NK-92 treated with Interleukin-12 subunit alpha and Interleukin-12 subunit beta, amount 100 ng/mL, for 24 hours (cell line): ENCODE measurements at regions not wholly inside any gene's neighbourhood (a gene's known extent, or its start where the extent isn't known, plus 50 kb on each side); places are given as distances from the start of the nearest gene placed in this dataset.
"Not testable (repeated sequence)": the region's sequence is repeated elsewhere in the genome, so short reads cannot be mapped to it uniquely, and the experiment has no call there.

Experiments used
- DNase-seq: peaks from one replicate; lab custom pipeline; 2025; lab: John Stamatoyannopoulos, UW

DNA sequence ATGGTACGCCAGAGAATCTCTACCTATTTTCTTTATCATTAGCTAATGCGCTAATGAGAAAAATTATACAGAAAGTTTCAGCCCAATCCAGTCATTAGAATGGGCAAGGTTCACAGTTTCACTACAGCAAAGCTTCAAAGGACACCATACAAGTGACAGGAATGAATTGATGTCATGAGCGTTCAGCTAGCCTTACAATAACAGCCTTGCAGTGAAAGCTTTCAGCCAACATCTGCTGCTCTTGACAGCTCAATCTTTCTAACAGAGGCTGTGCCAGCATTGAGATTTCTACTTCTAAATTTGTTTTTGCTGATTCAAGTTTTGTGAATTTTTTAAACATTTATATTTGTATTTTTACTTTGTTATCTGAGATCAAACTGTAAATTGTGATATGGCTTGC lies 302.4 kb upstream of the FAM174A start:
- no peak for DNase-seq

DNA sequence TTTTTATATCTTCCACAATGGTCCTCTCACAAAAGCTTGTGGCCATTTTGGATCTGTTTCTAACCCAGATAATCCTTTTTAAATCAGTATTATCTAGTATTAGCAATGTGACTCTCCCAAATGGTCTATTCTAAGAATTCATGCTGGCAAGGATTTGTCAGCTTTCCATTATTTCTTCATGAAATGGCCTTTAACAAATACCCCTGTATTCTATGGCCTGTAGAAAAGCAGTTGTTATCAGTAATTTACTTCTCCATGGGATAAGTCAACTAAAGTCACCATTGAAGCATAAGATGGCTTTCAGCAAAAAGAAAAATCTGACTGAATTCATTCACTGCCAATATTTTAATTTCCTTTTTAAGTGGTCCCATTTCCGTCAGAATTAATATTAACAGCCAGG lies 346.4 kb upstream of the FAM174A start:
- no peak for DNase-seq

DNA sequence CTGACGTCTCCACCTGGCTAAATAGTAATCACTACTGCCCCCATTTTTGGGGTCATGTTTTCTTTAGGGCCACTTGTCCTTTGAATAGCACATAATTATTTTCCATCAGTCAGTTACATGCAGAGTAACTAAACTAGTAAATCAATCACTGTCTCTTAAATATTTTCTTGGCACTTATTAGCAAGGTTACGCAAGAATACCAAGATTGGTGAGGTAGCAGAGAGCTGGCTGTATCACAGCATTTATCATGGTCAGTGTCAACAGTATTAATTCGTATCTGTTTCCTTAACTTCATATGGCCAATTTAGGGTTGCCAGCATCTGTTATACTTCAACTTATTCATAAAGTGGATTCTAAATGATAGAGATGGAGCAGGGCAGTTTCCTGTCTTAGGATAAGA lies 346.8 kb upstream of the FAM174A start:
- no peak for DNase-seq

DNA sequence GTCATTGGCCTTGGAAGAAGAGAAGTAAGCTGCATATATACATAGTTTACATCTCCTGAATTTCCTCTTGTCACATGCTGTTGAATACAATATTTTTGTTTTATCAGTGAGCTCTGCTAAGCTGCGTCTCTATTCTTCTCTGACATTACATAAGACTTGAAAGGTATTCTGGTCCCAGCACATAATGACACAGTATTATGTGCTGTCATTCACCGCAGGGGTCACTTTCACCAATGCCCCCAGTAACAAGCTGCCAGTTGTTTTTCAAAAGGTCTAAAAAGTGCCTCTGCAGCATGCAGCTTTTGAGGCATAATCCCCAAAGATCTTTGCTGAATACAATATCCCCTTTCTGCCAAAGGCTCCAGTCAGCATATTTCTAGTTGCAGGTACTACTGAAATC lies 349.0 kb upstream of the FAM174A start:
- no peak for DNase-seq

DNA sequence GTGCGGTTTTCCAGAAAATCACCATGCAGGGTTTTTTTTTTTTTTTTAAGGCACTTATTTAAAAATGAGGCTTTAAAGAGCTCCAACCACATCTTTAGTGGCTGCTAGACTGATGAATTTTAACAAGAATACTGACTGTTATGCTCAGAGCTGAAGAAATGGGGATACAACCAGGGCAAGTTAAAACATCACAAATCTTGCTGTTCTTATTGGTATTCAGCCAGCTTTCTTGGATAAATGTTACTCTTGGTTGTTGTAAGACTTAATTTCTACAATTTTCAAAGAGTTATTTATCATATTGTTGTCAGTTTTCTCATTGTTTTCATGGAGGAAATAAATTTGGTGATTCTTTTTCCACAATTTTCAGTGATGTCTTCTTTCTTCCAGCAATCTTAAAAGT lies 352.8 kb upstream of the FAM174A start:
- DNase-seq, result no peak

DNA sequence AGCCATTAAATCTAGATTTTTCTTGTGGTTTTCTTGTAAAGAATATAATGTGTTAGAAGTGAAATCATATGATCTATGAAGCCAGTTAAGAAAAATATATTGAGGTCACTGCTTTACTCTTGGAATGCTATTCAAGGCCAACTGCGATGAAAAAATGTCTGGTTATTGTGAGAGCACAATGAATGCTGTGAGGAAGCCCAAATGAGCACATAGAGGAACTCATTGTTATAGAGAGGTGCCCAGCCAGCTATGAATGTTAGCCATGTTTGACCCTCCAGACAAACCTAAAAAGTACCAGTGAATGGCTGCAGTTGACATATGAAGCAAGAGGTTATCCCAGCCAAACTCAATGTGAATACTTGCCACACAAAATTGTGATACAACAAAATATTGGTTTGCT lies 359.8 kb upstream of the FAM174A start:
- no peak for DNase-seq

DNA sequence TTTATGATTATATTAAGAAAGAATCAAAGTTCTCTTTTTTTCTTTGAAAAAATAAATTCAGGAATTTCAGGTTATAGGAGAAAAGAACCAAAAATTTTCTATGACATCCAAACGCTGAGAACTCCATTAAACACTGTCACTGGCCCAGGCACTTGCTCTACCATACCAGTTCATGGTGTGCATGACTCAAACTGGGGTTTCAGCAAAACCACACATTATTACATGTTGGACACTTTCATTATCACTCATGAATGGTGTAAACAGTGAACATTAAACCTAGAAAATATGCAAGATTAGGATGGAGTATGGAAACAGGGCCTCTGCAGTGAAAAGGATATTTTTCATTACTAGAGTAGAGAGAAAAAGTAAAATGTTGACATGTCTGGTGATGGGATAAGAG lies 369.9 kb upstream of the FAM174A start:
- no peak for DNase-seq

DNA sequence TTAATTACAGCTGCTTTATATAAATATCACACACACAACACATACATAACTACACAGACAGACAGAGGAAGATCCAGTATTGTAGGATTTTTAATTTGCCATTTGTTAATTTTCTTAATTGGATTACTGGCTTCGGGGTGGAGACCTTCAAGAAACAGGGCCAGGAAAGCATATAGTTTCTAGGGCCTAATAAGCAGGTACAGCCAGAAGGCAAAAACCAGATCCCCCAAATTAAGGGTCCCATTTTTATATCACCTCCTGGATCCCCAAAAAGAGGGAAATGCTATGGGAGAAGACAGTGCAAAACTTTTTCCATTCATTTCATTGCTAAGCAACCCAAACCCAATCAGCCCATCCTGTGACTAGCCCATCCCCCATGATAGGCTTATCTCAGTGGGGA lies 373.3 kb upstream of the FAM174A start:
- DNase-seq, result no peak

DNA sequence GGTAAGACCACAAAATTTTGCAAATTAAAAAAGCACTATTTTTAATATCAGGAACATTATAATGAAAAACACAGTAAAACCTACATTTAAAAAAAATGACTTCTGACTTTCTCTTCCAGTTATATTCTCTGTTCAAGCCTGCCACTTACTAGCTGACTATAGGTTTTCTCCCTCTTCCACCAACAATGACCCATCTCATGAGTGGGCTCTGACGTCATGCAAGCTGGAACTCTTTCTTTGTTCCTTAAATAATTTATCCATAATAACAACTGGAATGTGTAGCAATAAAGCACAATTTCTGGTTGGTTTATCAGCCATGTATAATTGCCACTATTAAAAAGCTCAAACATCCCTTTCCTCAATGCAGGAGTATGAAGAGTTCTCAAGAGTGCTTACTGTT lies 378.1 kb upstream of the FAM174A start:
- no peak for DNase-seq

DNA sequence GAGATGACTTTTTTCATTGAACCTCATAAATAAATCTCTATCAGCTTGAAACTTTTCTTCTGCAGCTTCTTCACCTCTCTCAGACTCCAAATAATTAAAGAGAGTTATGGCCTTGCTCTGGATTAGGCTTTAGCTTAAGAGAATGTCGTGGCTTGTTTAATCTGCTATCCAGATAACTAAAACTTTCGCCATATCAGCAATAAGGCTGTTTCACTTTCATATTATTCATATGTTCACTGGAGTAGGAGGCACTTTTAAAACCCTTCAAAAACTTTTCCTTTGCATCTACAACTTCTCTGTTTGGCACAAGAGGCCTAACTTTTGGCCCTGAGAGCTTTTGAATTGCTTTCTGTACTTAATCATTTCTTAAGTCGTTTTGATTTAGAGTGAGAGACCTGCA lies 386.9 kb upstream of the FAM174A start:
- no peak for DNase-seq

DNA sequence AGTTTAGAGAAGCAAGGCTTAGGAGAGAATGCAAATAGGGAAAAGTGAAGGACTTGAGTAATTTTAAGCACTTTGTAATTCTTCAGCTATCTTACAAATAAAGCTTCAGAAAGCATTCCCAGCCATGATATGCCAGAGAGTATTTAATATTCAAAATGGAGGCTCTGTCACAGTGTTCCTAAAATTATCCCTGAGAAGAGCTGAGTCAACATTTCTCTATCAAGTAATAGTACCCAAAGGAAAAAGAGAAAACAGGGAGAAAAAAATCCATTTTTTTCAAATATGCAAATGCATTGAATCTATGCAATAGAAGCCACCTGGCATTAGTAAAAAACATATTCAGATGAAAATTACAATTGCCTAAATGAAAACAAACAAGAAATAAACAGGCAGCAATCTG lies 392.6 kb upstream of the FAM174A start:
- no peak for DNase-seq

DNA sequence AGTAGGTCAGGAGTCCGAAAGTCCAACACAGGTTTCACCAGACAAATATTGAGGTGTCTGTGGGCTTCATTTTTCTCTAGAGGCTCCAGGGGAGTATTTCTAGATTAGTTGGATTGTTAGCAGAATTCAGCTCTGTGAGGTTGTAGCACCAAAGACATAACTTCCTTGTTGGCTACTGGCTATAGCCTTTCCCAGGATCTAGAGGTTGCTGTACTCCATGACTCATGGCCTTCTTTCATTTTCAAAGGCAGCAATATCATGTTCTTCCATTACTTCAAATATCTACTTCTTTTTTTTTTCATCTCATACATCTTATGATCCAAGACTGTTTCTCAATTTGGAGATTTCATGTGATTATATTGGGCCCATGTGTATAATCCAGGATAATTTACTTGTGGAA lies 404.0 kb upstream of the FAM174A start:
- no peak for DNase-seq

DNA sequence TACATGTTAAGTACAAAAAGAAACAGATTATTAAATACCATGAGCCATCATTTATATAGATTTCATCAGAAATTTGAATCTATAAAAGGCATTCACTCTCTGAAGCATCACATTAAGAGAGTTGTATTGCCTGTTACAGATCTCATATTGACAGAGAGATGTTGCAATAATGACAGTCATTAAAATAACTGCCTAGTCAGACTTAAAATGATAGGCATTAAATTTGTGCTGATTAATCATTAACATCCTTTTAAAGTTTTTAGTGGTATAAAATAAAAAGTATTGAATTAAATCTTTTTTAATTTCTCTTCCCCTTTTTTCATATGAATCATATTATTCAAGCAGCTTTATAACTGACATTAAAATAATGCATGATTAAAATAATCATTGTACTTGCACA lies 404.9 kb upstream of the FAM174A start:
- no peak for DNase-seq

DNA sequence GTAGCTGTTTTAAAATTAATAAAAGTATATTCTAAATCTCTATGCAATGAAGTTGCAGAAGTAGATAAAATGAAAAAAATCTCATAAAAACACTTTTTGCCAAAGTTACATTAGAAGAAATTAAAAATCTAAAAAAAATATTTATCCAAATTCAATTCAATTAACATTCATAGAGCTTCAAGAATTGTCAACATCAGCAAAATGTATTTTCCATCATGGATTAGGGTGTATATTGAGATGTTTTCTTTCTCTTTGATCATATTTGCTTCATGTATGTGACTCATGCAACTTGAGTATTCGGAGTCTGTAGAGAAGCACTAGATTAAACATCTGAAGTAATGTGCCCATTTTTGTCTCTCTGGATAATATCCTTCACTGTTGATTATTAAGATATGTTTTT lies 415.3 kb upstream of the FAM174A start:
- no peak for DNase-seq

DNA sequence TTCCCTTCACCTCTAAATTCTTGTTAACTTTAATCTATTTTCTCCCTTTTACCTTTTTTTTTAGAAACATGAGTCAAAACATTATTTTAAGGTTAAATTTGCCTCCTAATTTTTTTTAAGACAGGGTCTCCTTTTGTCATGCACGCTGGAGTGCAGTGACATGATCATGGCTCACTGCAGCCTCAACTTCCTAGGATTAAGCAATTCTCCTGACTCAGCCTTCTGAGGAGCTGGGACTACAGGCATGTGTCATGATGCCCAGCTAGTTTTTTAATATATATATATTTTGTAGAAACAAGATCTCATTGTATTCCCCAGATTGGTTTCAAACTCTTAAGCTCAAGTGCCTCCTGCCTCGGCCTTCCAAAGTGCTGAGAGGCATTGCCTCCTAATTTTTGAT lies 424.7 kb upstream of the FAM174A start:
- DNase-seq, result no peak

DNA sequence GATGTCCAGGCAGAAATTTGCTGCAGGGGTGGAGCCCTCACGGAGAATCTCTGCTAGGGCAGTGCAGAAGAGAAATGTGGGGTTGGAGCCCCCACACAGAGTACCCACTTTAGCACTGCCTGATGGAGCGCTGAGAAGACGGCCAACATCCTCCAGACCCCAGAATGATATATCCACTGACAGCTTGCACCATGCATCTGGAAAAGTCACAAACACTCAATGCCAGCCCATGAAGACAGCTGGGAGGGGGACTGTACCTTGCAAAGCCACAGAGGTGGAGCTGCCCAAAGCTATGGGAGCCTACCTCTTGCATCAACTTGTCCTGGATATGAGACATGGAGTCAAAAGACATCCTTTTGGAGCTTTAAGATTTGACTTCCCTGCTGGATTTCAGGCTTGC lies 426.3 kb upstream of the FAM174A start:
- no peak for DNase-seq

DNA sequence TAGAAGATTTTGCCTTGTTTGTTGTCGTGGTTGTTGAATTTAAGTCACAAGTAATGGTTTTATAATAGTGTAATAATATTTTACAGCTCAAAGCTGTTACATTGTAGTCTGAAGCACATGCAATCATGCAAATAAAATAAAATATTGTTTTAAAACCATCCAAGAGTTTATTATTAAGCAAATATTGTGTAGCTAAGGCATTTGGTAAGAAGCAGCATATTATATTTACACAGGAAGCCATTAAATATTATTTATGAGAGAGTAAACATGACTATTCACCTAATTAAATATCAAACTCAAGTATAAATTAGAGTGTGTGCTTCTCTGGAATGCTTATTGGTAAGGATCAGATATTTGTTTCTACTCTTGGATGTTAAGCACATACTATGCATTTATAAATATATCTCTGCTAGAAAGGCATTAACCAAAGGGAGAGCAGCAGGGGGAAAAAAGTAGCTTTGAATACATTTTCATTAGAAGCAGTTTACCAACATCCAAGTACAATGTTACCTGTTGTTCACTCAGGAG lies 431.5 kb upstream of the FAM174A start:
- DNase-seq, result not testable (repeated sequence)

DNA sequence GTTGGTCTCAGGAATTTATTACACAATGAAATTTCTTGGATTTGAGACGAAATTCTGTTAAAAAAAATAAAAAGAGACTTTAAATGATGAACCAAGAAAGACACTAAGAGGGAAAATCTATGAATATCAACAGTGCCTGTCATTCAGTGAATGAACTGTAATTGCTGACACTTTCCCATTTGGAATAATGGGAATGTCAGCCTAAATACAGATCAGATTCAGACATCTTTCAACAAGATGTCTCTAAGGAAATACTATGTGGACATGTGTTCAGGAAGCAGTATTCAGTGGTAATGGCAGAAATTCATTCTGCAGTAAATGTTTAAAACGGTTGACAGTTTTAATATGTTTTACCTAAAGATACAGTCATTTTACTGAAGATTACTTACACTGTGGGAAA lies 433.7 kb upstream of the FAM174A start:
- DNase-seq, result not testable (repeated sequence)

DNA sequence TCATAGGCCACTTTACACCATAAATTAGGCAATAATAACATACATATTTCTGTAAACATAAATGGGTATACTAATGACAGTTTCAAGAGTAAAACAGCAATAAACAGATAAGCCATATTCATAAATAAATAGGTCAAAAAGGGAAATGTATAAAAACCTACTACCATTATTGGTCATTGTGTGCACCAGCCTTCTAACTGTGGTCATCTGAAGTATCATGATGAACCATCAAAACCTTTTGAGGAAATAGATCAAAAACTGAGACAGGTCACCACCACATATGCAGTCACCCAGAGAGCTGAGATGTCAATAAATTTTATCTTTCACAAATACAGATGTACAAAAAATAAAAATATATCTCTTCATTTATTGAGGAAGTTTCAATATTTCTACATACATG lies 438.8 kb upstream of the FAM174A start:
- DNase-seq, result not testable (repeated sequence)

DNA sequence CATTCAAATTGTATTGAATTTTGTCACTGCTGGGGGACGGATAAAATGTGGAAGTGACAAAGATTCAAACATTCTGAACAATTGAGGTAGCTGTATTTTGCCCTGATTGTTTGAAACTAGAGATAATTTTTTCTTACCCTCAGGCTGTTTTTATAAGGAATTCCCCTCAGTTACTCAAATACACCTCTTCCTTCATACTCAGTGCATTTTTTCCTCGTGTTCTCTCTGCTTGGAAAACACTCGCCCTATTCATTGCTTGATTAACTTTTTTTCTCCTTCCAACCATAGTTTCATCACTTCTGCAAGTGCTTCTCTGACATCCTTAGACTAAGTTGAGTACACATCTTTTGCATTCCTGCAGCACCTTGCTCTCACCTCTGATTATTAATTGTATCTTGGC lies 454.5 kb upstream of the FAM174A start:
- DNase-seq, result not testable (repeated sequence)

DNA sequence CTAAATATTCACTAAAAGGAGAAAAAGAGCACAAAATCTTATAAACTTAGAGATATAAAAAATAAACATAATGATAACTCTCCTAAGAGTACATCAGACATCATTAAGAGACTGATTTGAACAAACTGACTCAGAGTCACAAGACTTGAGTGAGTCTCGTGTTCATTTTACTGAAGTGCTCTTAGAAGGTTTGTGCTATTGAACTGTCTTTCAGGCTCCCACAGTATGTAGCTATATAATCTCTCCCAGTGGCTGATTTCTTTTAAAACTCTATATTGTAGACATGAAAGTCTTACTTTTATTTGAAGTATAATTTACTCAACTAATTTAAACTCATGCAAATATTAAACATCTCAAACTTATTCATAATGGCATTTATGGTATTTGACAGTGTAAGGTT lies 456.0 kb upstream of the FAM174A start:
- not testable (repeated sequence) for DNase-seq

DNA sequence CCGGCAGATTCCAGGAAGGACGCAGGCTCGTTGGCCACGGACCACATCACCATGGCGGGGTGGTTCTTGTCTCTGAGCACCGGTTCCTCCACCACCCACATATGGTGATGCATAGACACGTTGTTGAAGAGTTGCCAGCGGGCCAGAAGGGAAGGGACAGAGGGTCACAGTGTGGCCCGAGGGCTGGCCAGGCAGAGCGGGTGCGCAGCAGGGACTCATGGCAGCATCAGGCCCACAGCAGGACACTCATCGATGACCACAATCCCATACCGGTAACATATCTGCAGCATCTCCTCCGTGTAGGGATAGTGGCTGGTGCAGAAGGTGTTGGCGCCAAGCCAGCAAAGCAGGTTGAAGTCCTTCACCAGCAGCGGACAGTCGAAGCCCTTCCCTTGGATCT lies 469.2 kb upstream of the FAM174A start:
- DNase-seq, result not testable (repeated sequence)

DNA sequence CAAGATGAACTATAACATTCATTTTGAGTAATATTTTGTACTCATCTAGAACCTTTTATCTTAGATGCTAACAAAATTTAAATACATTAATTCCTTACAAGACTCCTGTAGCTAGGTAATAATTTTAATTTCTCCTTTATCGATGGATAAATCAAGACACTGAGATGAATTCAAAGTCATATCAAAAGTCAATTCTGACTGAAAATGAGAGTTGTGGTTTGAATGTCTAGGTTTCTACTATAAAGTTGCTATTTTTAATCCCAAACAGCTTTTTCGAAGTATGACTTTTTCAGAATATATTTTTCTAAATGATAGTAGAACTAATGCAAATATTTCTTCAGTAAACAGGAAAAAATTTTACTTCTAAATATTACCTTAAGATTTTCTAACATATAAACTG lies 491.7 kb upstream of the FAM174A start:
- DNase-seq, result no peak

DNA sequence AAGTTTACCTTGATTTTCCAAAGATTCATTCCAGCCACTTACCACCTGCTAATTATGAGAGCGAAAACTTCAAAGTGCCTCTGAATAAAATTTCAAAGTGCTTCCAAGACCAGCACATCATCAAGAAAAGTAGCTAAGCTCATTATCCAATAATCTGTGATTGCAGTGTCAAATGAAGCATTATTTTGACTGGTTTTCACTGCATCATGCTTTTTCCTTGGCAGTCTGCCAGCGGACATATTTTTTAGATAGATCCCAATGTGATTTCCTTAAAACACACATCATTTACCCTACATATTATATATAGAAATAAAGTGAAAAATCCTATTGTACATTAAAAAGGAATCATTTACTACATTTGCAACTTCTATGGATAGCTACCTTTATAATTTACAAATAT lies 508.6 kb upstream of the FAM174A start:
- DNase-seq, result no peak

DNA sequence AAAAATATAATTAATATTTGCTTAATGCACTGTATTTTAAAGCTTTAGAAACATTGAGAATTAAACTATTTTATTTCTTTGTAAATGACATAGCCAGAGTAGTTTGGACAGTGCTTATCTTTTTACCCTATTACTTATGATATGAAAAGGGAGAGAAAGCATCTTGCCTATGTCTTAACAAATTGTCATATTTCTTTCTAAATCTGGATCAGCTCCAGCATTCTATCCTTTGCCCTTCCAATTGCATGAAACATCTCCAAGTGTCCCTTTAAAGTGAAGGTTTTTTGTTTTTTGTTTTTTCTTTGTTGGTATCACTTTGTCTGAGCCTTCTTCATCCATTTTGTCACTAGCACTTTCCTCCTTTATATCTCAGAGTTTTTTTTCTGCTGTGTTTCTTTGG lies 511.6 kb upstream of the FAM174A start:
- DNase-seq, result no peak
